ENCODE measurements at regions not wholly inside any gene's neighbourhood (a gene's known extent, or its start where the extent isn't known, plus 50 kb on each side); places are given as distances from the start of the nearest gene placed in this dataset.

- TF ChIP-seq REST (IDR thresholded peaks at IDR 0.05; ENCODE audit: low read depth) (no peak), JUND (IDR thresholded peaks at IDR 0.05) (no peak), FOSL1 (IDR thresholded peaks at IDR 0.05; ENCODE audit: low read depth) (no peak)
Observed at GRCh38 chr22:49462795-49463194, 364.9 kb downstream of the BRD1 start (continued).

DNA sequence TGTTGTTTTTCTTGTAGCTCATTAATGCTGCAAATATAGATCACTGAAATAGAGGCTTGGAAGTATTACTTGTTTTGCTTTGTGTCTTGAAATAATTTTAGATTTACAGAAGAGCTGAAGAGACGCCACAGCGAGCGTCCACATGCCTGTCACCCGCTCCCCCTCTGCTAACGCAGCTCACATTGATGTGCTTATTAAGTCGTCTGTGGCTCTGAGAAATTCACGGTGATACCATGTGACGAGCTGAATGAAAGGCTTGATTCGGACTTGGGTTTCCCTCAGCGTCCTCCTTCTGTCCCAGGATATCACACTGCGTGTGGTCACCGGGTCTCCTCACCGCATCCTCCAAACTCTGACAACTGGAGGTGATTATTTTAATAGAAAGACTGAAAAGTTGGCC is 365.4 kb downstream of the BRD1 start:
- Histone ChIP-seq H3K27ac (ENCODE audit: low read depth, low read length) (no peak overlapping the region), H2AFZ (ENCODE audit: low read depth, low read length, poor library complexity, severe bottlenecking) (no peak overlapping the region), H3K36me3 (ENCODE audit: control insufficient read depth in 1 of 2, insufficient read depth in 2 of 2, low read length in 2 of 2) (no peaks in the 10 kb centered on the region), H3K4me3 (replicated peaks in 1 of 2; ENCODE audit: low read depth in 1 of 2, low read length in 2 of 2) (no peak overlapping the region), H3K4me1 (ENCODE audit: control insufficient read depth in 1 of 2, insufficient read depth in 2 of 2, low read length in 2 of 2) (no peaks in the 10 kb centered on the region), H4K20me1 (ENCODE audit: insufficient read depth) (no peaks in the 10 kb centered on the region), H3K9me2 (ENCODE audit: insufficient read depth) (no peaks in the 10 kb centered on the region), H3K9ac (ENCODE audit: low read length) (no peak overlapping the region), H3K4me2 (ENCODE audit: low read length) (no peak overlapping the region), H3K9me3 (ENCODE audit: control insufficient read depth in 1 of 2, insufficient read depth in 1 of 2, low read depth in 1 of 2, low read length in 2 of 2) (no peaks in the 10 kb centered on the region), H3K27me3 (ENCODE audit: insufficient read depth, low read length) (no peaks in the 10 kb centered on the region), H3K79me2 (ENCODE audit: insufficient read depth, low read length) (no peaks in the 10 kb centered on the region)
- POLR2A ChIA-PET, result no interaction called here
- RAD21 ChIA-PET (ENCODE audit: low non-redundant PET in 1 of 2, low total read pairs in 2 of 2, uncharacterized antibody in 2 of 2, unreplicated experiment in 2 of 2), result no interaction called here
- CTCF ChIA-PET, result no interaction called here
- no TSS peak for BruUV-seq (replicated peaks)
- ATAC-seq (no peak), DNase-seq (ENCODE audit: low read depth, low spot score) (no peak)
- intact Hi-C loops (cut with micrococcal nuclease), result no loop called here
- TF ChIP-seq, protein P1, sequence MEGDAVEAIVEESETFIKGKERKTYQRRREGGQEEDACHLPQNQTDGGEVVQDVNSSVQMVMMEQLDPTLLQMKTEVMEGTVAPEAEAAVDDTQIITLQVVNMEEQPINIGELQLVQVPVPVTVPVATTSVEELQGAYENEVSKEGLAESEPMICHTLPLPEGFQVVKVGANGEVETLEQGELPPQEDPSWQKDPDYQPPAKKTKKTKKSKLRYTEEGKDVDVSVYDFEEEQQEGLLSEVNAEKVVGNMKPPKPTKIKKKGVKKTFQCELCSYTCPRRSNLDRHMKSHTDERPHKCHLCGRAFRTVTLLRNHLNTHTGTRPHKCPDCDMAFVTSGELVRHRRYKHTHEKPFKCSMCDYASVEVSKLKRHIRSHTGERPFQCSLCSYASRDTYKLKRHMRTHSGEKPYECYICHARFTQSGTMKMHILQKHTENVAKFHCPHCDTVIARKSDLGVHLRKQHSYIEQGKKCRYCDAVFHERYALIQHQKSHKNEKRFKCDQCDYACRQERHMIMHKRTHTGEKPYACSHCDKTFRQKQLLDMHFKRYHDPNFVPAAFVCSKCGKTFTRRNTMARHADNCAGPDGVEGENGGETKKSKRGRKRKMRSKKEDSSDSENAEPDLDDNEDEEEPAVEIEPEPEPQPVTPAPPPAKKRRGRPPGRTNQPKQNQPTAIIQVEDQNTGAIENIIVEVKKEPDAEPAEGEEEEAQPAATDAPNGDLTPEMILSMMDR (IDR thresholded peaks at IDR 0.05 in 2 of 3, conservative IDR thresholded peaks at IDR 0.05 in 1 of 3; ENCODE audit: borderline replicate concordance in 1 of 3, insufficient read depth in 1 of 3, low read depth in 2 of 3, low read length in 2 of 3), result no peak
- TF ChIP-seq SRF (IDR thresholded peaks at IDR 0.05; ENCODE audit: low read depth), result no peak
- TF ChIP-seq, protein P2, sequence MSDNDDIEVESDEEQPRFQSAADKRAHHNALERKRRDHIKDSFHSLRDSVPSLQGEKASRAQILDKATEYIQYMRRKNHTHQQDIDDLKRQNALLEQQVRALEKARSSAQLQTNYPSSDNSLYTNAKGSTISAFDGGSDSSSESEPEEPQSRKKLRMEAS (IDR thresholded peaks at IDR 0.05), result no peak
- TF ChIP-seq, protein P3, sequence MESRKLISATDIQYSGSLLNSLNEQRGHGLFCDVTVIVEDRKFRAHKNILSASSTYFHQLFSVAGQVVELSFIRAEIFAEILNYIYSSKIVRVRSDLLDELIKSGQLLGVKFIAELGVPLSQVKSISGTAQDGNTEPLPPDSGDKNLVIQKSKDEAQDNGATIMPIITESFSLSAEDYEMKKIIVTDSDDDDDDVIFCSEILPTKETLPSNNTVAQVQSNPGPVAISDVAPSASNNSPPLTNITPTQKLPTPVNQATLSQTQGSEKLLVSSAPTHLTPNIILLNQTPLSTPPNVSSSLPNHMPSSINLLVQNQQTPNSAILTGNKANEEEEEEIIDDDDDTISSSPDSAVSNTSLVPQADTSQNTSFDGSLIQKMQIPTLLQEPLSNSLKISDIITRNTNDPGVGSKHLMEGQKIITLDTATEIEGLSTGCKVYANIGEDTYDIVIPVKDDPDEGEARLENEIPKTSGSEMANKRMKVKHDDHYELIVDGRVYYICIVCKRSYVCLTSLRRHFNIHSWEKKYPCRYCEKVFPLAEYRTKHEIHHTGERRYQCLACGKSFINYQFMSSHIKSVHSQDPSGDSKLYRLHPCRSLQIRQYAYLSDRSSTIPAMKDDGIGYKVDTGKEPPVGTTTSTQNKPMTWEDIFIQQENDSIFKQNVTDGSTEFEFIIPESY (IDR thresholded peaks at IDR 0.05; ENCODE audit: extremely low read depth, insufficient replicate concordance, low read length), result no peak
- TF ChIP-seq EZH2phosphoT487 (IDR thresholded peaks at IDR 0.05; ENCODE audit: borderline replicate concordance), result no peak
- TF ChIP-seq SIN3A (IDR thresholded peaks at IDR 0.05; ENCODE audit: low read depth), result no peak
- TF ChIP-seq POLR2AphosphoS5 (IDR thresholded peaks at IDR 0.05; ENCODE audit: low read depth, low read length), result no peak
- TF ChIP-seq CEBPB (IDR thresholded peaks at IDR 0.05; ENCODE audit: low read depth), result no peak
